NCI-H1092 treated with DMSO at 0.1 percent for 48 hours (cell line): ENCODE measurements at regions not wholly inside any gene's neighbourhood (a gene's known extent, or its start where the extent isn't known, plus 50 kb on each side); places are given as distances from the start of the nearest gene placed in this dataset.
"Not testable (repeated sequence)": the region's sequence is repeated elsewhere in the genome, so short reads cannot be mapped to it uniquely, and the experiment has no call there.

Experiments
- DNase-seq: peaks from one replicate; lab custom pipeline; 2025; lab: John Stamatoyannopoulos, UW

DNA sequence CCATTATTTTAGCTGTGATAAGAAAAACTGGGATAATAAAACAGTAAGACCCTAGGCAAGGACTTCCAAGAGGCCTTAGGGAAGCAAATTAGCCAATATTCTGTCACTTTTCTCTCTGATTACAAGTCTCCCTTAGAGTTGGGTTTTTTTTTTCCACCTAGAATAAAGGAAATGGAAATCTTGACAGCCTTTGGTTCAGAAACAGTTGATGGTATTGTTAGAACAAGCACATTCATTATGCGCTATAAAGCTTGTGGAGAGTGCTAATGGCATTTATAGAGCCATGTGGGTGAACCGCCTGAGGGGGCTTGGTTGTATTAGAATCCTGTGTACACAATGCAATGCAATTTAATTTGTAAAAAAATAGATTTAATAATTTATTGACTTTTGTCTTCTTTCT, 88.9 kb upstream of the OGFRL1 start:
- no peak for DNase-seq

DNA sequence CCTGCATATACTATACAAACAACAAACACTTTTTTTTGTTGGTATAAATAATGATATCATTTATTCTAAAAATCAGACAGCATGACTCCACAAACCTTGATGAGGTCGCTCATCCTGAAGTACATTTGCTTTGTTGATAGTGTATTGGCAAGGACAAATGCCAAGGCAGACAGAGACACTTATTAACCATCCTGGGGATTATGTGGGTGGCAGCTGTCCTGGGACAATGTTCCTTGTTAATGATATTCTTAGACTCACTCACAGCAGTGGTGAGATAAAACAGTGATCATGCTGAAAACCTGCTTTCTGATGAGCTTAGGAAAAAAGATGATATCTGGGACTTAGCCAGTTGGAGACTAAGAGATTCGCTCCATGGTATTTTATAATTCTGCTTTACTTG, 85.4 kb upstream of the OGFRL1 start:
- DNase-seq: no peak

- DNase-seq: no peak
These were observed 83.9 kb upstream of the OGFRL1 start for GRCh38 chr6:71204741-71205140.

DNA sequence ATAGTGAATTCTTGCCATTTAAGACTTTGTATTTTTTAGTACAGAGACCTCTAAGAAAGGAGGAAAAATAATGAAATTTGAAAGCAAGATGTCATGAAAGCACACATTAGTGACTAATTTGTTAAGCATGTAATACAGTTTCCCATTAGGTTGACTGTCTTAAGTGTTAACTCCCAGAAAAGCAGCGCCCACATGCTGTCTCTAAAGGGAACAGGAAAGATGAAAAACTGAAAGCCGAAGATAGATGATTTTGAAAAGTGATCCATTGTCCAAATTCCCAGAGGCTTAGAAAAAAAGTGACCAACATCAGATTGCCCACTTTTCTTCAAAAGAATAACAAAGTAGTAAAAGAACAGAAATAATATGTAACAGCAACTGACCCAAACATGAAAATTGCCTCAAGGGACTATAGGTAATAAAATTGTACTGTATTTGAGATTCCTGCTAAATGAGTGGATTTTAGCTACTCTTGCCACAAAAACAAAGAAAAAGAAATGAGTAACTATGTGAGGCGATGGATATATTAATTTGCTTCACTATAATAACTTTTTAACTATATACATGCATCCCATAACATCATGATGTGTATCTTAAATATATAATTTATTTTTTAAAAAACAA, 83.2 kb upstream of the OGFRL1 start:
- DNase-seq: no peak

GRCh38 chr6:71206089-71206488, 82.5 kb upstream of the OGFRL1 start:
- no peak for DNase-seq

DNA sequence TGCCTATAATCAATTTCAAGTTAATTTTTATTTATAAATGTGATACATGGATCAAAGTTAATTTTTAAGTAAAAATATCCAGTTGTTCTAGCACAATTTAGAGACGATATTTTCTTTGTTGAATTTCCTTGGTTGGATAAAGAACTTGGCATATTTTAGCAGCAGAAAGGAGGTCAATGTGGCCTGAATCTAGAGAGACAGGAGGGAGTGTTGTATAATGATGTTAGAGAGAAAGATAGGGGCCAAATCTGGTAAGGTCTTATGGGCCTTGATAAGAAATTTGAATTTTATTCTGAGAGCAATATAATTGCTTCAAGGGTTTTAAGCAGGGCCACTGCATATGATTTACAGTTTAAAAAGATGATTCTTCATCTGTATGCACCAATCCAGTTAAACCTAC, 79.4 kb upstream of the OGFRL1 start:
- no peak for DNase-seq

DNA sequence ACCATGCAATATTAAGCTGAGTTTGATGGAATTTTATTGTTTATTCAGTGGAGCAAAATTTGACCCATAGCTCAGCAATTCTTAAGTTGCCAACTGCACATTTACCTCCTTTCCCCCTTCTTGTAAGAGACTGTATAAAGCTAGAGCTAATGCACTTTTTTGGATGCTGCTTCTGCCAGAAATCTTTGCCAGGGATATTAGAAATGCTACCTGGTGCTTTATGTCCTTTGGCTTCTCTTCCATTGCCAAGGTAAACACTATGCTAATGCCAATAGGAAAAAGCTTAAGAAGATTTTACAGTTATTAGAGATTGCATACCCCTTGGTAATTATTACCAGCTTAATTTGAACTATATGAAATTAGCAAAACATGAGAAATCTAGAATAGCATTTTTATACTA, 79.0 kb upstream of the OGFRL1 start:
- no peak for DNase-seq

DNA sequence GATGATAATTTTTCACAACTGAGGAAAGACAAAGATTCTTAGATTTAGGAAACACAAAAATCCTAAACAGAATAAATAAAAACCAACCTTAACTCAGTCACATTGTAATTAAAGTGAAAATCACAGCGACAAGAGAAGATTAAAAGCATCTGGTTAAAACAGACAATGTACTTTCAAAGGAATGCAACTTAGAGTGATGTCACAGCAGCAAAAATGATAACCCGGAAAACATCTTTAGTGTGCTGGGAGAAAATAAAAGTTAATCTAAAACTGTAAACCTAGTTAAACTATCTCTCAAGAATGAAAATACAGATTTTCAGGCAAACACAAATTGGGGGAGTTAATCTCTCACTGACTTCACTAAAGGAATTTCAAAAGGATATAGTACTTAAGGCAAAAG, 76.8 kb upstream of the OGFRL1 start:
- DNase-seq: no peak

DNA sequence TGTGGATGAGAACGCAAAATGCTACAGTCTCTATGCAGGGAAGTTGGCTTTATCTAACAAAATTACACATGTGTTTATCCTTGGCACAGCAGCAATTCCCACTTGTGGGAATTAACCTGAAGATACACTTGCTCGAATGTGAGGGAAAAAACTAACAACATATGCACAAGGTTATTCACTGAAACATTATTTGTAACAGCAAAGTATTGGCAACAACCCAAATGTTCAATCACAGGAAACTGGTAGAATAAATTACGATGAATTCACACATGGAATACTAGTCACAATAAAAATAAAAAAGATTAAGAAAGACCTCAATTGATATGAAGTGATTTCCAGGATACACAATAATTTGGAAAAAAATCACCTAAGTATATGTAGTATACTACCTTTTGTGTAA, 68.1 kb upstream of the OGFRL1 start:
- no peak for DNase-seq

GRCh38 chr6:71222671-71223070, 65.9 kb upstream of the OGFRL1 start:
- no peak for DNase-seq

DNA sequence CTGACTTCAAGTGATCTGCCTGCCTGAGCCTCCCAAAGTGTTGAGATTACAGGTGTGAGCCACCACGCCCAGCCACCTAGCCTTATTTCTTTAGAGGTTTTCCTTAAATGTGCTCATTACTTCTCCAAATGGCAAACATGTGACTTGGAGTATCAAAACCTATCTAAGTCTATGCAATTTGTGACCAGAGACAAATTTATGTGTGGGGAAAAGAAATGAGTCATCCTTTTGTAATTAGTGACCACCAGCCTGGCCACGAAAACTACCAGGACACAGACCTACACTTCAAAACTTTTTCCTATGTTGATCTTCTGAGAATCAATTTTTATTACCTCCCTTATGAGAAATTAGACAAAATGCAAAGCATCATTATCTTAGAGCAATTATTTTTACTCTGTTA, 64.6 kb upstream of the OGFRL1 start:
- DNase-seq: no peak

- DNase-seq: no peak
These were observed 62.5 kb upstream of the OGFRL1 start for GRCh38 chr6:71226151-71226550.

DNA sequence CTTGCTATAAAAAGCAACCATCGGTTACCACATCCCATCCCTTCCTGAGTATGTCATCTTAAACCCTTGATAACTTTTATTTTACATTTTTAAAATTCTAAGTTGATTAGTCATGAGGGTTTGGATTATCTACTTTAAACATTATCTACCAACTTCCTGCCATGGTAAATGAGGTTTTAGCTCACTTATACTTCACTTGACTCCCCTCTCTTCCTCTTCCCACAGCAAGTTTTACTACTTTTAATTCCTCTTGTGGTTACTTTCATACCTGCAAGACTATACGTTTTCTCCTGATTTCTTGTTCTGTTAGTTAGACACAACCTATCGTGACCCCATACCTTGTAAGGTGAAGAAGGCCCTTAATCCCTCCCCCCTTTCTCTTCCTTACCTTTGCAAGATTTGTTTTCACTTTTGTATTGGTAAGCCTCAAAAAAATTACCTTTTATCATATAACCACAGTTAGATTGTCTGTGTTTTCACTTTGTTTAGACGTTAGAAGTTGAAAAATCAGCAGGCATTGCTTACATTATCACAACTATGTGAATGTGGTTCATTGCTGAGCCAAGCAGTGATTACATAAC, 60.1 kb upstream of the OGFRL1 start:
- no peak for DNase-seq

- no peak for DNase-seq
These were observed 59.1 kb upstream of the OGFRL1 start for GRCh38 chr6:71229477-71229876.

- DNase-seq: not testable (repeated sequence)
These were observed 55.7 kb upstream of the OGFRL1 start for GRCh38 chr6:71232890-71233289.

DNA sequence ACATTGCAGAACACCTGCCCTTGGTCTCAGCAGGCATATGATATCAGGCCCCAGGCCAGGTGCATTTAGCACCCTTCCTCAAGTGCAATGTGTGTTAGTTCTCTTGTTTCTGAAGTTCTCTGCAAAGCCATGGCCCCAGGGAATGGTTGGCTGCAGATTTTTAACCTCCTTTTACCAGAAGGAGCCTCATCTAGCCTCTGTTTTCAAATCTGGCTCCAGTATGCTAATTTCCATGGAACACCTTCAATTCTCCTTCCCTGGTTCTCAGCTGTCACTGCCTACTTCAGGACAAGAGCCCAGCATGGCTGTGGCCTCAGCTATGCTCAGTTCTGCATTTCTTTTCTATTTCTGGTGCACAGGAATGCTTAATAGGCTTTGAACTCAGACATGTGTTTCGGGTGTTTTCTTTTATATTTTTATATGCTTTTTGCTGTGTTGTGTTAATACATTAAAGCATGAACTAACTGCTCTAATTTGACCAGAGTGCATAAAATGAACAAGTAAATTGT, 51.6 kb upstream of the OGFRL1 start:
- DNase-seq: no peak

DNA sequence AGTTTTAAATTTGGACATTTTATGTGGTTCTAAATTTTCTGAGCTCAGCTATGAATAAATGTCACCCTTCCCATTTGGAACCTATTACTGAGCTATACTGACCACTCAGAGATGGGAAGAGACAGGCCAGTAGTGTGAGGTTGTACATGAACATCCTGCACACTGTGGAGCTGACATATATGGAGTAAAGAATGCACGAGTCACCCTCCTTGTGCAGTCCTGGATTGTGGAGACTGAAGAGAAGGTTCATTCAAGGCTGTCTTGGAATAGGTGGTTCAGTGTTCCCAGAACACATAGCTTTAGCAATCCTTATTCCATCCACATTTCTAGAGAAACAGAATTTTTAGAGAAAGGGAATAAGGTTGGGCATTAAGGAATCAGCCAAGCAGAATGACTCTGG, 50.3 kb upstream of the OGFRL1 start:
- no peak for DNase-seq
